HG03460 (cell line): ENCODE measurements at regions not wholly inside any gene's neighbourhood (a gene's known extent, or its start where the extent isn't known, plus 50 kb on each side); places are given as distances from the start of the nearest gene placed in this dataset.
"Not testable (repeated sequence)": the region's sequence is repeated elsewhere in the genome, so short reads cannot be mapped to it uniquely, and the experiment has no call there.

Experiments used
- ATAC-seq: cut with Tn5 transposase; IDR thresholded peaks from one replicate; pipeline ENCODE4 v1.9.1; 2021; ENCODE audit not compliant: unreplicated experiment

GRCh38 chr1:104136621-104137020 lies 386.9 kb downstream of the AMY1C start:
- no peak for ATAC-seq

DNA sequence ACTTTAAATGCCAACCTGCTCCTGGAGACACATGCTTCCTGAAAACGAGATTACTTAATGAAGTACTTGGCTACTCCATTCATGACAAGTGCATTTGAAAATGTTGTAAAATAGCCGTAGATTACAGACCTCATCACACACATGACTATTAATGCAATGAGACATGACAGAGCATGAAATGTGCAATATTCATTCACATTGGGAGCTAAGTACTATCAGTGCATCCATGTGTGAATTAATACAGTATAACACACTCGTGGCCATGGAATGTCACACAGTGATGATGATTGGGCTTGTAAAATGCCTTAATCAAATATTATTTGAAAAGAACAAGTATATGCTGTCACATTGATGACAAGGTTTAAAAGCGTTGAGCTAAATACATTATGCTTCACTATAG lies 407.0 kb downstream of the AMY1C start:
- ATAC-seq = no peak

DNA sequence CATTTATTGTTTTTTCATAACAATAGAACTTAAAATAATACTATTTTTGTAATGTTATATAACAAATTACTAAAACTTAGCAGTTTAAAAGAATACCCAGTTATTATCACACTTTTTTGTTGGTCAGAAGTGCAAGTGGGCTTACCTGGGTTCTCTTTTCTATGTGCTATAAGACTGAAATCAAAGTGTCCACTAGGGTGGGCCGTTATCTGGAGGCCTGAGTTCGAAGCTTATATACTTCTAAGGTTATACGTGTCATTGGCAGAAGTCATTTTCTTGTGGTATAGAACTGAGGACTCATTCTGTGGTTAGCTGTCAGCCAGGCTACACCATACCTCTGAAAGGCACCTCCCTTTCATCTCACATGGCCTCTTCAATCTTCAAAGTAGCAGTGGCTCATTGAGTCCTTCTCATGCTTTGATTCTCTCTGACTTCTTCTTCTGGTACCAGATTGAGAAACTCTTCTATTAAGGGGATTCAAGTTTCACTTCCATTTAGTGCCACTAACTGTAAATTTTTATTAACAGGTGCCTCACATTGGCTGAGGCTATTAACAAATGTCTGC lies 414.3 kb downstream of the AMY1C start:
- ATAC-seq = no peak

DNA sequence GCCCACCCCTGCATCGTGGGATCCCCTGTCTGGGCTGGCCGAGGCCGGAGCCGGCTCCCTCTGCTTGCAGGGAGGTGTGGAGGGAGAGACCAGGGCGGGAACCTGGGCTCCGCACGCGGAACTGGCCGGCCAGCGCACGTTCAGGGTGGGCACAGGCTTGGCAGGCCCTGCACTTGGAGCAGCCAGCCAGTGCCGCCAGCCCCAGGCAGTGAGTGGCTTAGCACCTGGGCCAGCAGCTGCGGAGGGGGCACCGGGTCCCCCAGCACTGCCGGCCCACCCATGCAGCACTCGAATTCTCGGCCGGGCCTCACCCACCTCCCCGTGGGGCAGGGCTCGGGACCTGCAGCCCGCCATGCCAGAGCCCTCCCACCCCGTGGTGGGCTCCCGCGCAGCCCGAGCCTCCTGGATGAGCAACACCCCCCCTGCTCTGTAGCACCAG lies 422.6 kb downstream of the AMY1C start:
- no peak for ATAC-seq

DNA sequence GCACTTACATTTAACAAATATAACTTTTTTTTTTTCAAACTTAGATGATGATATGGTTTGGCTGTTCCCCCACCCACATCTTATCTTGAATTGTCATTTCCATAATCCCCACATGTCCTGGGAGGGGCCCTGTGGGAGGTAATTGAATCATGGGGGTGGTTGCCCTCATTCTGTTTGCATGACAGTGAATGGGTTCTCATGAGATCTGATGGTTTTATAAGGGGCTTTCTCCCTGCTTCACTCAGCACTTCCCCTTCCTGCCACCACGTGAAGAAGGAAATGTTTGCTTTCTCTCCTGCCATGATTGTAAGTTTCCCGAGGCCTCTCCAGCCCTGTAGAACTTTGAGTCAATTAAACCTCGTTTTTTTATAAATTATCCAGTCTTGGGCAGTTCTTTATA lies 432.6 kb downstream of the AMY1C start:
- no peak for ATAC-seq

GRCh38 chr1:104189207-104189606 lies 439.5 kb downstream of the AMY1C start:
- ATAC-seq = no peak

DNA sequence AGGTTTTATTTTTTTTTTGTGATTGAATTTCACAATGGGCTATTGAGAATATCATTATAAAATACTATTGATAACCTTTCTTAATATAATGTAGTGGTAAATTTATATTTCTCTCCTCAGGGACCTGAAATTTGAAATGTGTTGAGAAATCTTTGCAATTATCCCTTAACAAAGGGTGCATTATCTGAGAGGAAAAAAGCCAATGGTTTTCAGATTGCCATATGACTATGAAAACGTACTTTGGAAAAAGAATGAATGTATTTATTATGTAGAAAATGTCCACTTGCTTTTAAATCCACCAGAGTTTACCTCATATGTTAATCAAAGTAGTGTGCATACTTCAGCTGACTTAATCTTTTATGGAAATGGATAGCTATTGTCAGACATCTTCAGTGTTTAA lies 441.1 kb downstream of the AMY1C start:
- ATAC-seq = no peak

DNA sequence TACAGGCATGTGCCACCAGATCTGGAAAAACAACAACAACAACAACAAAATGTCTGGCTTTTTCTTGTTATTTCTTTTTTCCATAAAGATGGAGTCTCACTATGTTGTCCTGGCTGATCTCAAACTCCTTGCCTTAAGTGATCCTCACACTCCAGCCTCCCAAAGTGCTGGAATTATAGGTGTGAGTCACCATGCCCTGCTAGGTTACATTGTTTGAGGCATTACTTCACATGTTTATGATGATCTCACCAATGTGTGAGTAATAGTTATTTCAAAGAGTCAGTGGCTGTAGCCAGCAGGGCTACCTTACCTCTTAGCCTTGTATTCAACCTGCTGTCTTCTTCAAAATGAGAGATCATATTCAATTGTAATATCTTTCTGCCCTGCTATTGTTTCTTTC lies 445.7 kb downstream of the AMY1C start:
- ATAC-seq = no peak

DNA sequence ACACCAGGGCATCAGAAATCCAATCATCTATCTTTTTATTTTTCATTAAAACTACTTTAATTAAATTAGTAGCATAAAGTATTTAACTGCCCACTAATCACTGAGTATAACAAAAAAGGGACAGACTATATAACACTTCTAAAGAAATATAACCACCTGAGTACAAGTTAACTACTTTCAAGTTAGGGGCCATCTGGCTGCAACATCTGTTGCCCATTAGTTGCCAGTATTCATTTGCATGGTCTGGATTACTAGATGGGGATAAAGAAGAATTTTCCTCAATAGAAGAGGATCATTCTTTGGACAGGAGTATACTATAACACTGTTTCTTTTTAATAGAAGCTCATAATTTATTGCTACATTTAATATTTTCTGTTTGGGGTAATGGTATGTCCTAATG lies 446.4 kb downstream of the AMY1C start:
- ATAC-seq = no peak

DNA sequence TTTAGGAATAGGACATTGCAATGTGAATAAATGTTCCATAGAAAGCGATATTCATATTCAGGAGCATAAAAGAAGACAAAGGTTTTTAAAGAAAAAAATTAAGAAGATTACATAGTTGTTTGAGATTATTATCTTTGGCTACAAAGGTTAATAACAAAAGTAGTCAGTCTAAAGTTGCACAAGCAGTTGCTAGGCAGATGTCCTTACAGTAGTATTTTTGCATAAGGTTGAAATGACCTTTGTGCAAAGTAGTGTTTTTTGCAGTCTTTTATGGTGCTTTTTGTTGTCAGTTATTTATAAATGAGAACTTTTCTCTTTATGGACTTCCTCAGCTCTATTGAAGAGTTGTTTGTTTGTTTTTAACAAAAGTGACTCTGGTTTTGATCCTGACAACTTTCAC lies 447.8 kb downstream of the AMY1C start:
- ATAC-seq = no peak

DNA sequence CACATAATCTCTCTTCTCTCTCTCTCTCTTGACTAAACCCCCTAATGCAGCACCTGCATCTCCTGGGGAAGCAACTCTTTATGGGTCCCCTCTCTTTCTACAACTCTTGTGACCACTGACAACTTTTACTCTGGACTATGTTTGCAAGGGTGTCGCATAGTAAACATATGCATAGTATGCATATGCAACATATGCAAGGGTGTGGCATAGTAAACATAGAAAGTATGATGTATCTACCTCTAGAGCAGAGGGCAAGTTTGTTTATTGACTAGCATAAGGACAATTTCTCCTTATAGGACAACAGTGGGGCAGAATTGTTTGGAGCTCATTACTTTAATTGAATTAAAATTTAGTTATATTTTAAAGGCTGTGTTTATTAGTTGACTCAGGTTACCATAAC lies 462.5 kb downstream of the AMY1C start:
- no peak for ATAC-seq

- ATAC-seq = not testable (repeated sequence)
Measured at GRCh38 chr1:104217395-104217986, 467.8 kb downstream of the AMY1C start.

DNA sequence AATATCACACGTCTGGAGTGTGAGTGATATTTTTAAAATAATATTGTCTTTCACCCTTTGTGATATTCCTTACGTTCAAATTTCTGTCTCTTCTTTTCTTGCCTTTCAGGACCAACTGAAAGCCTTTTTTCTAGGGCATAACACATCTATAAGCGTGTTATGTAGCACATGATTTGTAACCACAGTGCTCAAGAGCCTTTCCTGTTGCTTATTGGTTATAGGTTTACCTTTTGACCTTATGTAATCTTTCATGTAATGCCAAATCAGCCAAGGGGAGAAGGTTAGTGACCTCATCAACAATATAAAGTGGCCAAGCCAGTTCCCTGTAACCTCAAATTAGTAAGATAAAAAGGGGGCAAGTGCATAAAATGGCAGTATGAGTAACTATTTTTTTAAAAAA lies 480.2 kb downstream of the AMY1C start:
- ATAC-seq = no peak

GRCh38 chr1:104231676-104232075 lies 482.0 kb downstream of the AMY1C start:
- ATAC-seq = no peak

DNA sequence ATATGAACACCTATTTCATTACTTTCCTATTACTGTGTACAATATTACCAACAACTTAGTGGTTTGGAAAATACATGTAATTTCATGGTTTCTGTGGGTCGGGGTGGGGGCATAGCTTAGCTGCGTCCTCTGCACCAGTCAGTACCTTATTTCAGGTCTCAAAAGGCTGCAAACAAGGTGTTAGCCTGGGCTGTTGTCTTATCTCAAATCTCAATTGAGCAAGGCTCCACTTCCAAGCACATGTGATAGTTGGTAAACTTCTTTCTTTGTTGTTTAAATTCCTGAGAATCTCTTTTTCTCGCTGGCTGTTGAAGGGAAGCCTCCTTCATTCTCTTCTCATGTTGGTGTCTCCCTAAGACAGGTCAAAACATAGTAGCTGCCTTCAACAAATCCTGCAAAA lies 485.4 kb downstream of the AMY1C start:
- no peak for ATAC-seq

GRCh38 chr1:104238991-104239390 lies 489.3 kb downstream of the AMY1C start:
- no peak for ATAC-seq

GRCh38 chr1:104248385-104248784 lies 498.7 kb downstream of the AMY1C start:
- no peak for ATAC-seq

- ATAC-seq = no peak
Measured at GRCh38 chr1:104259481-104259880, 509.8 kb downstream of the AMY1C start.

GRCh38 chr1:104263110-104263509 lies 513.4 kb downstream of the AMY1C start:
- not testable (repeated sequence) for ATAC-seq

DNA sequence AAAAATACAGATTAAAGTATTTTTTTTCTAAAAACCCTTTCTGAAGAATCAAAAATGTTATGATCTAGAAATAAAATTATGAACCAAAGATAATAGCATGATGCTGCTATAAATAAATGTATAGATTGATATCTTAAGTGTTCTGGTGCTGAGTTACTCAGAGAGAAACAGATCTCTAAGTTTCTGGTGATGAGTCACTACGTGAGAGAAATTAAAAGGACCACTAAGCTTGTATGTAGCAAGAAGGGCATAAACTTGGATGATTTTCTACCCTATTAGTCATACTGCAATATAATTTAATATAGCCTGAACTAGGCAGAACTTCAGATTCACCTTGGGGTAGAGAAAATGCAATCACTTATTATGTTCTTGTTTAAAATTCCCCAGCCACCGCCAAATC lies 514.8 kb downstream of the AMY1C start:
- ATAC-seq = no peak

GRCh38 chr1:104265163-104265562 lies 515.5 kb downstream of the AMY1C start:
- ATAC-seq = no peak

DNA sequence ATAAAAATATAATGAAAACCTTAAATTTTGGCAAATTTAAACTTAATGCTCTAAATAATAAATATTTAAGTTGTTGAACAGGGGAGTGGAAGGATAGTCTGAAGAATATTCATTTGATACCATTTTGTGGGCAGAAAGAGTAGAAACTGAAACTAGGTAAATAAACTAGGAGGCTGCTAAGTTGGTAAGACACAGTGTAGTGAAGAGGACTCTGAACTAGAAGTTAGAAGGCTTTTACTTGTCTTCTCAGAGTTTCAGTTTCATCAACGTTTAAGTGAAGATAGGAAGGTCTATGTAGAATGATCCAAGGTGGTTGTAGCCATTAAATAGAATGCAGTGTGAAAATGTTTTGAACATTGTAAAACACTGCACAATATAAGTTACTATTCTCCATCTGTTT lies 516.9 kb downstream of the AMY1C start:
- ATAC-seq = peak; percentile 65

DNA sequence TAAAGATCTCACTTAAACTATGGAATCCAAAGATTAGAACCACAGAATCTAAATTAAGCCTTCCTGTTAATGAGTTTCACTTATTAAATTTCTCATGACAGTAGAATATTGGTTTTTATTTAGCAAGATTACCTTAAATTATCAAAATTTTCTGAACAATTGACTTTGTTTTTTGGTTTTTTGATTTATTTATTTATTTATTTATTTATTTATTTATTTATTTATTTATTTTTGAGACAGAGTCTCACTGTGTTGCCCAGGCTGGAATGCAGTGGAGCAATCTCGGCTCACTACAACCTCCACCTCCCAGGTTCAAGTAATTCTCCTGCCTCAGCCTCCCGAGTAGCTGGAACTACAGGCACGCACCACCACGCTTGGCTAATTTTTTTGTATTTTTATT lies 538.6 kb downstream of the AMY1C start:
- not testable (repeated sequence) for ATAC-seq
